MCF 10A (cell line): ENCODE measurements at regions not wholly inside any gene's neighbourhood (a gene's known extent, or its start where the extent isn't known, plus 50 kb on each side); places are given as distances from the start of the nearest gene placed in this dataset.
A peak's percentile ranks its signal among the peaks of the same experiment; 100 is the strongest.

Experiments
- BruUV-seq: library from RNA; stranded (reverse); fragments of 400-500 nt; replicated peaks from 2 replicates; lab custom pipeline; 2021; lab: Mats Ljungman, UMichigan
- CTCF ChIA-PET: fragments of 300-600 bp; sonication (Branson Sonifier 250); formaldehyde crosslinking; extraction: SDS; loops from one replicate; lab custom pipeline; 2021; ENCODE audit warnings: antibody characterized with exemption, inconsistent platforms; lab: Yijun Ruan, JAX
- POLR2A ChIA-PET: fragments of 300-600, 350-650 bp; sonication (Branson Sonifier 250); formaldehyde crosslinking; extraction: SDS; loops from one replicate; lab custom pipeline; 2020; ENCODE audit warnings: antibody characterized with exemption, inconsistent platforms; lab: Yijun Ruan, JAX
- DNase-seq: peaks from one replicate; pipeline ENCODE4 v3.0.0-alpha.2; 2018; ENCODE audit not compliant: unreplicated experiment
- H3K27ac Mint-ChIP-seq: one replicate; pipeline ENCODE4 v1.8.0; 2022; ENCODE audit warnings: mild to moderate bottlenecking, low read depth, mixed read lengths; ENCODE audit not compliant: unreplicated experiment
- H3K27me3 Mint-ChIP-seq: one replicate; pipeline ENCODE4 v1.8.0; 2022; ENCODE audit warnings: mixed read lengths; ENCODE audit not compliant: insufficient read depth, unreplicated experiment
- H3K36me3 Mint-ChIP-seq: one replicate; pipeline ENCODE4 v1.8.0; 2022; ENCODE audit warnings: mild to moderate bottlenecking, moderate library complexity, mixed read lengths; ENCODE audit not compliant: insufficient read depth, unreplicated experiment
- H3K4me1 Mint-ChIP-seq: one replicate; pipeline ENCODE4 v1.8.0; 2022; ENCODE audit warnings: mixed read lengths; ENCODE audit not compliant: insufficient read depth, unreplicated experiment
- H3K4me3 Mint-ChIP-seq: one replicate; pipeline ENCODE4 v1.8.0; 2022; ENCODE audit warnings: mild to moderate bottlenecking, moderate library complexity, mixed read lengths; ENCODE audit not compliant: unreplicated experiment
- H3K9me3 Mint-ChIP-seq: one replicate; pipeline ENCODE4 v1.8.0; 2022; ENCODE audit warnings: mixed read lengths; ENCODE audit not compliant: unreplicated experiment
- CTCF ChIP-seq: fragments of 200-600 bp; IDR thresholded peaks from one replicate; pipeline ENCODE4 v1.8.0; 2022; ENCODE audit warnings: antibody characterized with exemption, mild to moderate bottlenecking; ENCODE audit not compliant: unreplicated experiment
- intact Hi-C: fragments of 100-400 bp; cut with micrococcal nuclease; formaldehyde crosslinking; loops from 2 replicates; pipeline ENCODE4 v1.14.1; 2022

- ChIA-PET CTCF (interaction anchor here (0.6 to 1.2 kb wide), 2 partner anchors 50 to 119 kb away, joined by 3 to 5 read pairs; no protein-coding TSS in a partner anchor), POLR2A (no interaction called here)
- Mint-ChIP-seq H3K9me3 (no peaks in the 10 kb centered on the region), H3K4me1 (peaks cover 10% of the 10 kb centered on the region), H3K36me3 (no peaks in the 10 kb centered on the region), H3K27ac (no peak overlapping the region), H3K27me3 (no peaks in the 10 kb centered on the region), H3K4me3 (no peak overlapping the region)
- no peak for TF ChIP-seq CTCF
- BruUV-seq: no TSS peak
- intact Hi-C loops: no loop called here
- peak; percentile 76 for DNase-seq
Measured at GRCh38 chr6:71181565-71181964, 107.0 kb upstream of the OGFRL1 start.

GRCh38 chr6:71187141-71187540, 101.5 kb upstream of the OGFRL1 start:
- Mint-ChIP-seq H3K4me1 (peaks cover under 1% of the 10 kb centered on the region), H3K9me3 (no peaks in the 10 kb centered on the region), H3K36me3 (no peaks in the 10 kb centered on the region), H3K27ac (no peak overlapping the region), H3K27me3 (no peaks in the 10 kb centered on the region), H3K4me3 (no peak overlapping the region)
- POLR2A ChIA-PET: no interaction called here
- intact Hi-C loops: no loop called here
- CTCF ChIA-PET: interaction anchor here (0.6 to 1.9 kb wide), 6 partner anchors 63 to 280 kb away, joined by 3 to 13 read pairs (median 4); no protein-coding TSS in a partner anchor
- TF ChIP-seq CTCF: no peak
- no peak for DNase-seq
- BruUV-seq: no TSS peak

- no peaks in the 10 kb centered on the region for H3K27me3 Mint-ChIP-seq
- intact Hi-C loops: loop anchor here (1.0 to 5.0 kb wide), 4 partner anchors 96 to 319 kb away; partner anchors contain the start of gene OGFRL1
- CTCF ChIA-PET: interaction anchor here (0.7 to 4.0 kb wide), 35 partner anchors 8 to 343 kb away, joined by 3 to 35 read pairs (median 4); partner anchors contain the start of gene OGFRL1
- DNase-seq: peak; percentile 51
- no peak overlapping the region for H3K4me3 Mint-ChIP-seq
- no peaks in the 10 kb centered on the region for H3K36me3 Mint-ChIP-seq
- TF ChIP-seq CTCF: peak; percentile 36
- H3K27ac Mint-ChIP-seq: no peak overlapping the region
- H3K4me1 Mint-ChIP-seq: no peaks in the 10 kb centered on the region
- H3K9me3 Mint-ChIP-seq: no peaks in the 10 kb centered on the region
- POLR2A ChIA-PET: interaction anchor here (0.5 to 1.5 kb wide), 4 partner anchors 98 to 1948 kb away, joined by 3 to 4 read pairs (median 4); partner anchors contain the start of gene OGFRL1
- no TSS peak for BruUV-seq
Measured at GRCh38 chr6:71190809-71191208, 97.8 kb upstream of the OGFRL1 start.

- BruUV-seq: no TSS peak
- no peaks in the 10 kb centered on the region for H3K9me3 Mint-ChIP-seq
- H3K27ac Mint-ChIP-seq: no peak overlapping the region
- peak; percentile 34 for DNase-seq
- H3K36me3 Mint-ChIP-seq: no peaks in the 10 kb centered on the region
- POLR2A ChIA-PET: interaction anchor here (0.7 to 3.2 kb wide), 2 partner anchors 93 to 339 kb away, joined by 3 to 12 read pairs; no protein-coding TSS in a partner anchor
- H3K4me3 Mint-ChIP-seq: no peak overlapping the region
- peaks cover 5% of the 10 kb centered on the region for H3K4me1 Mint-ChIP-seq
- H3K27me3 Mint-ChIP-seq: no peaks in the 10 kb centered on the region
- intact Hi-C loops: loop anchor here (5.0 kb wide), 1 partner anchor 93 kb away; the partner anchor contains the start of gene OGFRL1
- CTCF ChIA-PET: interaction anchor here (0.6 to 4.9 kb wide), 8 partner anchors 15 to 274 kb away, joined by 3 to 34 read pairs (median 4); no protein-coding TSS in a partner anchor
- TF ChIP-seq CTCF: no peak
Measured at GRCh38 chr6:71194724-71195123, 93.9 kb upstream of the OGFRL1 start.
